Non-pigmented ciliary epithelial cell (primary cell): ENCODE measurements at regions not wholly inside any gene's neighbourhood (a gene's known extent, or its start where the extent isn't known, plus 50 kb on each side); places are given as distances from the start of the nearest gene placed in this dataset.
A peak's percentile ranks its signal among the peaks of the same experiment; 100 is the strongest.

ENCODE experiments used
- DNase-seq: peaks from one replicate; pipeline ENCODE4 v3.0.0-alpha.2; 2010; ENCODE audit warnings: low read depth

DNA sequence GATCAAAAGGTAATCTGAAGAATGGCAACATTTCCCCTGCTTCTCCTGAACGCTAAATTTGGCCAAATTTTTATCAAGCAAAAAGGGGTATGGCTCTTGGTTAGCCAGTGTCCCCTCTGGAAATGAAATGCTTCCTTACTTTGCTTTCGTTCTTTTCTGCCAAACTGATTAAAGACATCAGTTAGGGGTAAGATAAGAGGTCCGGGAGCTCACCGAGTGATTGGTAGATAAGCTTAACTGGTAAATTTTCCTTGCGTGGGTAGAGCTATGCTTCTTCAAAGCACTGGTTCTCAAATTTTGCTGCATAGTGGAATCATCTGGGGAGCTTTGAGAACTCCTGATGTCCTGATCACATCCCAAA lies 62.7 kb upstream of the MAPRE2 start:
- DNase-seq: no peak

DNA sequence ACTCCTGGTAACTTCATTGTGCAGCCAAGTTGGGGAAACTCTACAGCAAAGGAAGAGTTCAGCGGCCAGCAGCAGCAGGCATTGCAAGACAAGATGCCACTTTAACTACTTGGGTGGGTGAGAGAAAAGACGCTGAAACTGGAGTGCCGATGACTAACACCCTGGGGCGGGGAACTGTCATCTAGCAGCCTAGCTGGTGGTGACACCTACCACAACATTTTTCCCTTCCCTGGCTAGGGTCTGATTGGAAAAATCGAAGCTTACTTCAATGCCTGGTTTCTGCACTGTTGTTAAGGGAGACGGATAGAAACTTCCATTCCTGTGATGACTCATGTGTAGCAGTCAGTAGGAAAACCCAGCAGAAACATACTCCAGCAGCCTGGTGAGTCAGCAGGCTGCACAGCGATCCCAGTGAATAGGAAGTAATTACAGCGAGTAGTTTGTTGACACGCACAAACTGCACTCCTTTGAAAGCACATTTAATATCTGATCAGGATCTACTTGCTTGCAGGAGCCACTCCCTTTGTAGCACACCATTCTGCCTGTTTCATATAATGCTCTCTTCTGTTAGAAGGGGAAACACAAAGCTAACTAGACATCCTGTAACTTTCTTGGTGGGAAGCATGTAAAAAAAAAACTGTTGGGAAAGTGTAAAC lies 62.1 kb upstream of the MAPRE2 start:
- DNase-seq: peak; percentile 94

DNA sequence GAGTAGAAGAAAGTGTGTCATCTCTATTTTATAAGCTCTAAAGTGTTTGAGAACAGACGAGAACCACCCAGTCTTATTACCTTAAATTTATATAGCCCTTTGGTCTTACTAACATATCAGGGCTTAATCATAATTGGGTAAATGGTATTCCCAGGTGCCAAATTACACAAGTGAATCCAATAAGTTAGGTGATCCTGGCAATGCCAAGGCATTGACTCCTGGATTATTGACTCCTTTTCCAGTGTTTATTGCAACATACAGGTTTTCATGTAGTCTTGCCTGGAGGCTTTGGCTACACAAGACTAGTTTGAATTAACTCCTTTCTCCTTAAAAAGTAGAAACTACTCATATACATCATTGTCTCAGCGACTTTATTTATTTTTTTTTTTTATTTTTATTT lies 59.7 kb upstream of the MAPRE2 start:
- DNase-seq: no peak

DNA sequence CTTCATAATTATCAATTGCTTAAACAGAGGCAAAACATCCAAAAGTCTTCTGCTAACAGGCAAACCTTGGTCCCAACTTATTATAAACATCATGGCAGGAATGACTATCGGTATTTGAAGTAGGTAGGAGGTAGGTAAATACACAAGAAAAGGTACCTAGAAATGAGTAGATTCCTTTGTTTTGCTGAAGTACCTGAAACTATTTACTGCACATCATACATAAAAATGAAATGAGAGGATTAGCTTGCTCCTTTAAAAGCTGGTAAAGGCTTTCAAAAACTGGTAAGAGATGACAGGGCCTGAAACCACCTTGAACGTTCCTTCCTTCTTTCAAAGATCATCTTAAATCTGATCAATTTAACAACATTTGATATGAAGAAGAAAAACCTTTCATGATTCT lies 55.2 kb upstream of the MAPRE2 start:
- DNase-seq: no peak

DNA sequence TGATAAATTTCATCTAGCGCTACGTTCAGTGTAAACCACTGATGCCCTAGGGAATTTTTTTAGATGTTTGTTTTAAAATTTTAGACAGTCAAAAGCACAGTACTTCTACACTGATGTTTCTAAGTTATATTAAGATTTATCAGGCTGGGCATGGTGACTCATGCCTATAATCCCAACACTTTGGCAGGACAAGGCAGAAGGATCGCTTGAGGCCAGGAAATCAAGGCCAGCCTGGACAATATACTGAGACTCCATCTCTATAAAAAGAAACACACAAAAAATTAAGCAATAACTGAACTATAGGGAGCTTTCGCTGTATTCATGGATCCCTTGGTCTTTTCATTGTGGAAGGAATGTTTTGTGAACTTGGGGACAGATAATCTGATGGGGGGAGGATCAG lies 50.6 kb upstream of the MAPRE2 start:
- DNase-seq: no peak

DNA sequence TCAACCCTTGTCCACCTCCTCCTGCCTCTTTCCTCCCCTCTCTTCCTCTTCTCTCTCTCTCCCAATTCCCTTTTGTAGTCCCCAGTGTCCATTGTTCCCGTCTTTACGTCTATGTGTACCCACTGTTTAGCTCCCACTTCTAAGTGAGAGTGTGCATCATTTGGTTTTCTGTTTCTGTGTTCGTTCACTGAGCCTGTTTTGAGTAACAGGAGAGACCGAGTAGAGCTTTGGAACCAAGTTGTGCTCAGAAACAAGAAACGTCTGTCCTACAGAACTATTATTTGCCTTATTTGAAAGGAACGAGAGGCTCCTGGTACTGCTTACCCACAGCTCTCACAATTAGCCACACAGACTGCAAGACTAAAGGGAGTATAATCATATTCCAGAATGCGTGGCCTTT lies 50.1 kb upstream of the MAPRE2 start:
- DNase-seq: no peak
